Ishikawa (cell line): ENCODE measurements at regions not wholly inside any gene's neighbourhood (a gene's known extent, or its start where the extent isn't known, plus 50 kb on each side); places are given as distances from the start of the nearest gene placed in this dataset.

ENCODE experiments used
- CEBPB ChIP-seq: IDR thresholded peaks from 2 replicates; pipeline ENCODE4 v1.6.1; 2012
- CREB1 ChIP-seq: IDR thresholded peaks from 2 replicates; pipeline ENCODE4 v1.6.1; 2012; ENCODE audit warnings: low read depth
- EP300 ChIP-seq: IDR thresholded peaks from 2 replicates; pipeline ENCODE4 v1.6.1; 2012; ENCODE audit warnings: borderline replicate concordance
- FOXM1 ChIP-seq: IDR thresholded peaks from 2 replicates; pipeline ENCODE4 v1.6.1; 2012; ENCODE audit warnings: low read depth, borderline replicate concordance
- NFIC ChIP-seq: IDR thresholded peaks from 2 replicates; pipeline ENCODE4 v1.6.1; 2012
- RAD21 ChIP-seq: IDR thresholded peaks from 2 replicates; pipeline ENCODE4 v1.6.1; 2012; ENCODE audit warnings: low read depth
- REST ChIP-seq: IDR thresholded peaks from 2 replicates; pipeline ENCODE4 v1.6.1; 2012; ENCODE audit warnings: low read depth, mild to moderate bottlenecking
- TAF1 ChIP-seq: IDR thresholded peaks from 2 replicates; pipeline ENCODE4 v1.6.1; 2012; ENCODE audit warnings: low read depth, mild to moderate bottlenecking
- TEAD4 ChIP-seq: IDR thresholded peaks from 2 replicates; pipeline ENCODE4 v1.6.1; 2012
- TF ChIP-seq, protein P1 (sequence below): IDR thresholded peaks from 2 replicates; pipeline ENCODE4 v1.6.1; 2012

DNA sequence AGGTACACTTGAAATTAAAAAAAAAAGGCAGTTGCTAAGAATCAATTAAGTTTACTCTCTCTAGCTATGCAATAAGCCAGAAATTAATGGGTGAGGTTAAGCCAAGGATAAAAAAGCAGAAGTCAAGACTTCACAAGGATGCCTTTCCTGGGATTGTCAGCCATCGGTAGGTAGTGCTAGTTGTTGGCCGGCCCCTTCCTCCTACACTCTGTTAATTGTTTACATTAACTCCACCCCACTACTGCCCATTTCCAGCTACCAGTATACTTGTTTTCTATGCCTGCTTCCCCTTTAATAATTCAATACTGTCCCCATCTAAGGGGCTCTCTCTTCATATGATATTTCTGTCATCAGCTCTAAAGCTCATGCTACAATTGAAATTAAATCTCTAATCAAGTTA lies 461.0 kb downstream of the IPMK start:
- TF ChIP-seq CEBPB (no peak), TAF1 (no peak), EP300 (no peak), NFIC (no peak), RAD21 (no peak), REST (no peak), CREB1 (no peak), FOXM1 (no peak), TEAD4 (no peak)
- TF ChIP-seq, protein P1, sequence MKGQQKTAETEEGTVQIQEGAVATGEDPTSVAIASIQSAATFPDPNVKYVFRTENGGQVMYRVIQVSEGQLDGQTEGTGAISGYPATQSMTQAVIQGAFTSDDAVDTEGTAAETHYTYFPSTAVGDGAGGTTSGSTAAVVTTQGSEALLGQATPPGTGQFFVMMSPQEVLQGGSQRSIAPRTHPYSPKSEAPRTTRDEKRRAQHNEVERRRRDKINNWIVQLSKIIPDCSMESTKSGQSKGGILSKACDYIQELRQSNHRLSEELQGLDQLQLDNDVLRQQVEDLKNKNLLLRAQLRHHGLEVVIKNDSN, result no peak
